Glomerular endothelial cell (primary cell): ENCODE measurements at regions not wholly inside any gene's neighbourhood (a gene's known extent, or its start where the extent isn't known, plus 50 kb on each side); places are given as distances from the start of the nearest gene placed in this dataset.
"Not testable (repeated sequence)": the region's sequence is repeated elsewhere in the genome, so short reads cannot be mapped to it uniquely, and the experiment has no call there.

Experiments
- DNase-seq: peaks from one replicate; pipeline ENCODE4 v3.0.0-alpha.2; 2011; ENCODE audit warnings: low read depth, low spot score; ENCODE audit errors: extremely low read depth

DNA sequence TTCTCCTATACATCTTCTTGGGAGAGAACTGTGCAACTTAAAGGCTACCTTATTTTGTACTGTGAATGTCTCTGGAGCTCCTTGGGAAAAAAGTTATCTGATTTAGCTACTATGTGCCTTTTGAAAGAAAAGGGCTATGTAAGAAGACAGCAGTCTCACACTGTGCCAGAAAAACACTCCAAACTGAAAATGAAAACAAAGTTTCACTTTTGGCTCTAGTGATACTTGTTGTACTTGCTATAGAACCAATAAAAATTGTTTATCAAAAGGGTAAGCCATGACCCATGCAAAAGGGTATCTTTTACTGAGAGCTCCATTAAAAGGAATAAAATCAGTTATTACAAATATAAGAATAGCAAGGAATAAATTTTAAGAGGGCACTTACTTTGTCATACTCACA, 2270.0 kb downstream of the ARAP2 start:
- DNase-seq, result no peak

DNA sequence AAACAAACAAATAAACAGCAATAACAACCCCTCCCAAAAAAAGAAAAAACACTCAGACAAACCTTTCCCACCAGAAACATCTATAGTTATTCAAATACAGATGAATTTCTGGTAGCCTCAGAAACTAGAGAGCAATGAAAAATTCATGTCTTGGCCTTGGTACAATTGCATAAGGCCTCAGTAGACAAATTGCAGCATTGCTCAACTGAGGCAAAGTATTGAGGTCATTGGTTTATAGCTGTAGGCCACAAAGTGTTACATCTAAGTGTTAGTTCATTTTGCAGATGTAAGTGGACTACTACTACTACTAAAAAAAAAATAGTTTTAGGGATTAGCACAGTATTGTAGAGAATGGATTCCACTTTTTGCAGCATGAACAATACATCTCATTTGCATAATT, 2268.3 kb downstream of the ARAP2 start:
- DNase-seq, result no peak

DNA sequence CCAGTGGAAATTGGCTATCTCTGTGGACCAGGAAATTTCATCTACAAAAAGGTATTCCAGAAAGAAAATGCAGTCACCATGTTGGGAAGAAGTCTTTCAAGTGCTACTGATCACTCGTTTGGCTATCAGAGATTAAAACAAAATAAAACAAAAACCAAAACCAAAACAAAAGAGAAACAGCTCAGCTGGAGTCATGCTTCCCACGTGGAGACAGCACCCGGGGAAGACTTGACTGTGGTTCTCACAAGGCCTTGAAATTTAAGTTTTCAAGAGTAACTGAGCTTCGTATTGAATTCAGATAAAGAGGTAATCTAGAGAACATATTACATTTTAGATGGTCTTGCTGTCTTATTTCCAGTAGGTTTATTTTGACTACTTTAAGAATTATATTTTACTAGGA, 2264.5 kb downstream of the ARAP2 start:
- DNase-seq, result not testable (repeated sequence)

DNA sequence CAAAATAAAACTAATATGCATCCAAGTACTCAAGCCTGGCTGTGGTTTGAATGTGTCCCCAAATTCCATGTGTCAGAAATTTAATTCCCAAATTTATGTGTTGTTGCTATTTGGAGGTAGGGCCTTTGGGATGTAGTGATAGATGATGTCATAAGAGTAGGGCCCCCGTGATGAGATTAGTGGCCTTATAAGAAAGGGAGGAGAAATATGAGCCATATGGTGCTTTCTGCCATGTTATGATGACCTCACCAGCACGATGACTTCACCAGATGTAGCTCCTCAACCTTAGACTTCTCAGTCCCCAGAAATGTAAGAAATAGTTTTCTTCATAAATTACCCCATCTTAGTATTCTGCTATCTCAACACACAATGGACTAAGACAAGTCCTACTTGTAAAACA, 2264.0 kb downstream of the ARAP2 start:
- DNase-seq, result no peak

DNA sequence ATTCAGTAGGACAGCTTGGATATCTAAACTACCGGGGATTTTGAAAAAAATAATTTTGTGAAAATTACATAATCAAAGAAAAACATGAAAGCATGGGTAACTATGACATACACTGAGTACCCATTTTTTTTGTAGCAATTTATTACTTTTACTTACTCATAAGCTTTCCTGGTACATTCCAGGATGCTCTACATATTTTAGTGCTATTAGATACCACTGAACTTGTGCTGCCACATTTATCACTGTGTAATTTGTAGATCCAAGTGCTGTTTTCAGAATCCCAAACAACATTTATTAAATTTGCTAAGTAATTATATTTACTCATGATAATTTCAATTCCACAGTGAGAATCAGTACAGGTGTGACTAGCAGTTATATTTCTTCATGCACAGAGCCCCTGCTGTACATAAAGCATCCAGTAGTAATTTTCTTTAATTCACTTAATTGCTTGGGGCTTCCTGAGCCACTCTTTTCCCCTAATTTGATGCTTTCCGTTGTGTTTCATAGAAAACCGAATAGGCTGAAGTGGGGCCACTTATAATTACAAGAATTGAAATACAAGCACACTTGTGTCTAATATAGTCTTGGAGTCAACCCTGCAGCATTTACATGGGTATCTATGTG, 2254.4 kb downstream of the ARAP2 start:
- no peak for DNase-seq

DNA sequence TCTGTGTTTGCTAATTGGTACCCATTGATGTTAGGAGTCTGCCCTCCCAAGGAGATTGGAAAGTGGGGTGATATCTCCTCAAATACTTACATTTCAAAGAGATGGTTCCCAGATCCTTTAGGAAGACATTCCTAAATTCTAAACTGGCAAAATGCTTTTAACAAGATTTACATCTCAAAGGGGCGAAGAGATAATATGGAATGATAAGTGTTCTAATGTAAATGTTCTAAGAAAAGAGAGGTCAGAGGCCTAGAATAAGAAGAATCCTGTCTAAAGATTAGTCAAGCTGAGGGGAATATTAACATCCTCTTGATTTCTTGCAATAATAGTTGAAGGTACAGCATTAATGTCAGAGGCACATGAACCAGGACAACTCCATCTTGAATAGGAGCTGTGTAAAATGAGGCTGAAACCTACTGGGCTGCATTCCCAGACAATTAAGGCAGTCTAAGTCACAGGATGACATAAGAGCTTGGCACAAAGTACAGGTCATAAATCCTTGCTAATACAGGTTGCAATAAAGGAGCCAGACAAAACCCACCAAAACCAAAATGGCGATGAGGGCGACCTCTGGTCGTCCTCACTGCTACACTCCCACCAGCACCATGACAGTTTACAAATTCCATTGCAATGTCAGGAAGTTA, 2248.1 kb downstream of the ARAP2 start:
- no peak for DNase-seq

DNA sequence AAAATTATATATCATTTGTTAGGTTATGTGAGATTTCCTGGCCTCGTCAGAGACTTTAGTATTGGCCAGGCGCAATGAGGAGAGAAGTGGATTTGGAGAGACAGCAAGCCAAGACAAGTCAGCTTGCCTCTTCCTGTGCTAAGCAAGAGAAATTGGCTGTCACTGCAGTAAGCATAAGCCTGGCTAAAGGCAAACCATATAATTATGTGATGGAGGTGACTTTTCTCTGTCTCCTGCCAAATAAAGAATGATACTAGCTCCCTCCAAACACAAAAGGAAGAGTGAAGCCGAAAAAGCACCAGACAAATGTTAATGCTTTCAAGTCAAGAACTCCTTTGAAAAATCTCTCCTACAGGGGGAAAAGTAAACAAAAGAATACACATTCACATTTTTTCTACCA, 2246.0 kb downstream of the ARAP2 start:
- no peak for DNase-seq

DNA sequence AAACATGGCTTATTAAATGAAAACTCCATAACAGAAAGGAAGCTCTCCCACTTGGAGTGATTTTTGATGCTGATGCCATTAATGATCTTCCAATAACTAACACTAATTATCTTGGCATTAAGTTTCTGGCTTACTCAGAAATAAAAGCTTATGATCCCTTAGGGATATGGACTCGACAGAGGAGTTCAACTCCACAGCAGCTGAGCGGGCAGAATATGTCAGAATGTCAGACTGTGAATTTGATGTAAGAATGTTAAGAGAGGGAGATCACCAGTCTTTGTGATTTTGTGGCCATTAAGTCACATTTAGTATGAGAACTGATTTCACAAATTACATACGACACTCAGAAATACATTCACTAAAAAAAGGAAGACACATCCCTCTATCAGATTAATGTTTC, 2244.0 kb downstream of the ARAP2 start:
- no peak for DNase-seq

DNA sequence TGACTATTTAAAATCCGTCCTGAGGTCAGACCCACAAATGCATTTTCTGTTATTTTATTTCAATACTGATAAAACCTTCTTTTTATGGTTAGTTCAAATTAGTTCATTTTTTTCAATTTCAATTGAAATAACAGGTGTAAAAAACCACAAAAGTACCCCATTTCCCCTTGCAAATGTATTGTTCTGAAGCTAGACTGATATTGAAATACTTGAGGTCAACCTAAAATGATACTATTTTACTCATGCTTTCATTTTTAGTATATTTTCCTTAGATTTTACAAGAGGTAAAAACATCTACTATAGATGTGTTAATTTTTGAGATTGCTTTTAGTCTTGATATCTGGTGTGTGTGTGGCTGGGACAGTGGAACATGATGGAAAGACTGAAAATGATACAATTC, 2237.8 kb downstream of the ARAP2 start:
- not testable (repeated sequence) for DNase-seq

DNA sequence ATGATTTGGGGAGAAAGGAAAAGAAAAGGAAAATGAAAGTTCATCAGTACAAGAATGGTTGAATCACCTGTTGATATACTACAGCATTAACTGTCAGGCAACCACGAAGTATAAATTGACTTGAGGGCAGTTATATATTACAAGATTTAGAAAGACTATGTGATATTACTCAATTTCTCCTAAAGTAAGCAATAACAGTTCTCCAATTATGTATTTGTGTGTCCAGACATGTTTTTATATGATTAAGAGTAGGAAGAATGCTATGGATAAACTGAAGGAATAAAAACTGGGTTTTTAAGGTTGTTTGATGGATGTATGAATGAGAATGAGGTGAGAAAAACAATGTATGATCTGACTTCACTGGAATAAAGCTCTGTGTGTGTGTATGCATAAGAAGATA, 2234.4 kb downstream of the ARAP2 start:
- no peak for DNase-seq

DNA sequence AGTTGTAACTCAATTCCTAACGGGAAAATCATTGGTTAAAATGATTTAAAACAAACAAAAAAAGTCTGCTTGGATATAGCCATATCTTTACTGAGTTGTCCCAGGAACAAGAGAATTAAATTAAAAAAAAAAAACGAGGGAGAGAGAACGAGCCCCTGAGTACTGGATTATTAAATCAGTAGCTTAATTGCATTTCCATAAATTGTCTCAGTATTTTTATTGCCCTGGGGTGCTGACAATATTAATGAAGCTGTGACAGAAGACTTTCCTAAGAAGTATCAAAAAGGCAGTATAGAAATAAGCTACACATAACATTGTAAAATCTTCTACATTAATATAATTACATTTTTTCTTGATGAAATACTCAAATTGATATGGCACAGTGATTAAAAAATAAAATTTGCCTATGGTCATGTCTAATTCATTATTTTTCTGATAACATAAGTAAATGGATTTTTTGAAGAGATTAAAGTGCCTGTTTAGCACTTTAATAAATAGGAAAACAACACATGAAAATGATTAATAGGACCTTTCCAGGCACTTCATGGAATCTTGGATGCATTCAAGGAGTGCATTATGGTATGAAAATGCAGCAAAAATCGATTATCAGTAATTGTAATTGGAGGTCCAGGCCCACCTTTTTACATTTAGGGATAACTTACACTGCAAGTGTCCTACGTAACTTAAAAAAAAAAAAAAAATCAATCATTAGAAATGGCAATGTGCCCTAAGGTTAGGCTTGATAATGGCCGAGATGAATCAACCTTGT, 2233.4 kb downstream of the ARAP2 start:
- no peak for DNase-seq

DNA sequence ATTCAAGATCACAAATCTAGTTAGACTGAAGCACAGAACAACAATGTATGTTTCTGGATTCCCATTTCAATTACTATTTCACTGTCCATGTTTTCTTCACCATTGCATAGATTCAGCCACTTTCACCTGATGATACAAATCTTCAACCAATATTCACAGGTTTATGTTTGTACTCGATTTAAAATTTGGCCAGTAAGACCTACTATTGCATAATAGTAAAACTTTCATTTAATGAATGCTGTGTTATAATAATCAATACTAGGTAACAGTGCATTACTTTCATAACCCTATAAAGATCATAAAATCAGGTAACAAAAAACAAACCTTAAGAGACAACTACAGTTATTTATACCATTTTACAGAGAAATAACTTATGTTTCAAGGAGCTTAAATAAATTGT, 2209.1 kb downstream of the ARAP2 start:
- no peak for DNase-seq

DNA sequence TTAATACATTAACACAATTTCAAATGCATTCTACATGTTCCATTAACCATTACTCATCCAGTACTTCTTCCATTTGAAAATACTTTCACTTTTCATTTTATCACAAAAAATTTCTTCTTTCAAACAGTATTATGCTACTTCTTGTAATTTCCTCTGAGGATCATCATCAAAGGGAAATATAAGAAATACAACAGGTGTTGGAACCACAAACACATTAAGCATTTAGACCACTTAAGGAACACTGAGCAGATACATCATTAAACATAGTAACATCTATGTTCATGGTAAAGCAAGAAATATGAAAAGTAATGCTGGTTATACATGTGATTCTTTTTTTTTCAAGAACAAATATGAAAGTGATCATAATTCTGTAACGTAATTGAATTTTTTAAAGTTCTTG, 2207.0 kb downstream of the ARAP2 start:
- no peak for DNase-seq

DNA sequence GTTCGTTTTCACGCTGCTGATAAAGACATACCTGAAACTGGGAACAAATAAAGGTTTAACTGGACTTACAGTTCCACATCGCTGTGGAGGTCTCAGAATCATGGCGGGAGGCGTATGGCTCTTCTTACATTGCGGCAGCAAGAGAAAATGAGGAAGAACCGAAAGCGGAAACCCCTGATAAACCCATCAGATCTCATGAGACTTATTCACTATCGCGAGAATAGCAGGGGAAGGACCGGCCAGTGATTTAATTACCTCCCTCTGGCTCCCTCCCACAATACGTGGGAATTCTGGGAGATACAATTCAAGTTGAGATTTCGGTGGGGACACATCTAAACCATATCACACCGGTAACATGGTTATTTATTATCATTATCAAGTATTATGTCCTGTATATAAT, 2204.5 kb downstream of the ARAP2 start:
- no peak for DNase-seq

DNA sequence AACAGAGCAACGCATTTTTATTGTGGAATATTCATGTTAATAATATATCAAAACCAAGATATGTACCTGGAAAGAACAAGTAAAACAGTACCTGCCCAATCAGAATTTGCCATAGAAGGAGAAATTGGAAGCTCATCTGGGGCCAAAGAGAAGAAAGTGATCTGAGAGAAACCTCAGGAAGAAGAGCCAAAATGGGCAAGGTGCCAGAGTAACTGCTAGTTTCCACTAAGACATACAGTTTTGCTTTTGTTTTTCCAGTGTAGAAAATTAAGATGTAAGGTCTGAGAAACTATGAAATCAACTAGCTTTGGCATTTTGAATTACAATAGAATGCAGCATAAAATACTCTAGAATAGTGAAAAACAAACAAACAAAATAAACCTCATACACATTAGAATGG, 2201.2 kb downstream of the ARAP2 start:
- DNase-seq, result no peak

DNA sequence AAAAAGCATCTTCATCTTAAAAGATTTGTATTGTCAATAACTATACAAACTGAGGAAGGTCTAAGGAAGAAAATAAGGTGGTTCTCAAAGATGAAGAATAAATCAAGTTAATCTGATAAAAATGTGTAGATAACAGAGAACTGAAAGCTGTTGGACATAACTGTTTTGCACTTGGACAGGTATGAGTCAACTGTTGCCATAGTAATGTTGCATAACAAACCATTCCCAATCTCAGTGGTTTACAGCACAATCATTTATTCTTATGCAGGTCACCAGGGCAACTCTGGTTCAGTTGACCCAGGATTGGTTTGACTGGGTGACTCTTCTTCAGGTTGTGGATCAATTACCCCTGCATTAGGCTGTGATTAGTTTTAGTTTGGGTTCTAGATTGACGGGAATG, 2197.7 kb downstream of the ARAP2 start:
- no peak for DNase-seq

DNA sequence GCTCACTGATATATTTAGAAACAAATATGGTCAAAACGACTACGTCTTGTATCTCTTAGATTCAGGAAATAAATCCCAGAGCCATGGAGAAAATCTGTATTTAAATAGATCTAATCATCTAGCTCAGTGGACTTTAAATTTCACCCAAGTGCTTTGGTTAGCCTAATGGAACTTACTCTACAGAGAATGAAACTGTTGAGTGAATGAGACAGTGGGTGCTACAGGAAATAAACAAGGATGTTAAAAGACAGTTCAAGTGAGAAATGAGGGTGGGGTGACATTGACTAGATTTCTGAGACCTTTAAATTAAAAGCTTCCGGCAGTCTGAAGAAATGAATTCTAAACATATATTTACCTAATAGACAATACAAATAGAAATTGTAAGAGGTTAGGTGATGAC, 2197.0 kb downstream of the ARAP2 start:
- no peak for DNase-seq

DNA sequence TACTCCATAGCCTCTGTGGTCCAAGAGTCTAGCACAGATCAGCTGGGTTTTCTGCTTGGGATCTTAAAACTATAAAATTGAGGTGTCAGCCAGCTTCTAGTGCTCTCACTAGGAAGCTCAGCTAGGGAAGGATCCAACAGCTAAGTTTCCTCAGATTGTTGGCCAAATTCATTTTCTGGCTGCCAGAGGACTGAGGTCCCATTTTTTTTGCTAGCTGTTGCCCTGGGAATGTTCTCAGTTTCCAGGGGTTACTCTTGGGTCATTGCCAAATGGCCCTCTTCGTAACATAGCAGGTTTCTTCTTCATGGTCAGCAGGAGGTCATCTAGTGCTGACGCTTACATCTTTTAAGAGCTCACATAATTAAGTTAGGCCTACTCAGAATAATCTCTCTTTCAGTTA, 2178.2 kb downstream of the ARAP2 start:
- DNase-seq, result no peak

DNA sequence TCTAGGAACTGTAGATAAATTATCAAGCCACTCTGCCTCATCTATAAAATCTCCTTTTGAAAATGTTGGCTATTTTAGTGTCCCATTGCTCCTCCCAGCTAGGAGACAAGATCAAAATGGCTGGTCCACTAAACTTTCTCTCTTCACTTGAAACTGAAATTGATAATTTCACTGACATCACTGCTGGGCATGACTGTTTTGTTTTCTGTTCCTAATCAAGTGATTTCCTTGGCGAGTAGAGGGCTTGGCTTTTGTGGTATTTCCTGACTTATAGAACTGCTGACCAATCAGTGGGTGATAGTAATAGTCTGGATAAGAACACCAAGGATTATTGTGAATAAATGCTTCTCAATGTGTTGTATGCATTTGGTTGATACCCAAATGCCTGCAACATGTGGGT, 2152.9 kb downstream of the ARAP2 start:
- no peak for DNase-seq

DNA sequence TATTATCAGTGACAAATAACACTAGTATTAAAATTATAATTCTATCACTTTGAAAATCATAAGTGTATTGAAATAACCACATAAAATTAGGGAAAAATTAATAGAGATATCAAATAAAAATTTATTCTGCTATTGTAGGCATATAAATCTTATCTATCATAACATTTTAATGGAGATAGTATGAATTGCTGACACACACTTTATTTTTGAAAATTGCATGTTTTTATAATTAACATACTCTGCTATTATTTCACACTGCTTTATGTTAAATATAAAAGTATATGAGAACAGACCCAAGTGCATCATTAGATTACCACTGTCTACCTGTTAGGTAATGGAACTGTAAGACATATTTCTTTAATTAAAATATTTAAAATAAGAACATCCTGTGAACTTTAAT, 2150.2 kb downstream of the ARAP2 start:
- no peak for DNase-seq

DNA sequence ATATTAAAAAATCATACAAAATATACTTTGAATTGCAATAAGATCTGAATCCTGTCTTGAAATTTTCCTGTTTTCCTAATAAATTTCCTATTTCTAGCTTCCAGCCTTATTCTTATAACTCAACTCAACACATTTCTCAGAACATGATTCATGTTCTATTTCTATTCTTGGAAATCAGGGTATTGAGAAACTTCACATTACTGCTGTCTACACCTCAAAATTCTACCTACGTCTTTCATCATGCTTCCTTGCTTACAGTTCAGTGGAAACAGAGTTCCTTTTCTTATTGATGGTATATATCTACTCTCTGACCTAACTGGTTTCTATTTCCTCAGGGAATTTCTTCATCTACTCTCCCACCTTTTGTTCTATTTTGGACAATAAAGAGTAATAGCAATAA, 2139.0 kb downstream of the ARAP2 start:
- DNase-seq, result no peak

DNA sequence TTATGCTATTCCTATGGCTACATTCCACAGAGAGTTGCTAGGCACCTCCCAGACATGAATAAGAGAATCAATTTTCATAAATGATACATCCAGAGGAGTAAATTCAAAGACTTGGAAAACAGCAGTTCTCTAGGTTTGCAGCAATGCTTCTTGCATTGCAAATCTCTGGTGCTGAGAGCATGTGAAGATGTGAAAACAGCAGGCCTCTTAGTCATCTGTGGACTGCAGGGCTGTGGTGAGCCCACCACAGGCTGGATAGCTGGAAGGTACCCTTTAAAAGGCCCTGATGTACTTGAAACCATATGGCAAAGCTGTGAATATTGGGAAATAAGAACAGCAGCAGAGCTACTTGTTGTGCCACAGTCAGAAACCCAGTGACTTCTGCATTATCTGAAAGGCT, 2135.9 kb downstream of the ARAP2 start:
- no peak for DNase-seq
